Fibroblast of lung (primary cell): ENCODE measurements at regions not wholly inside any gene's neighbourhood (a gene's known extent, or its start where the extent isn't known, plus 50 kb on each side); places are given as distances from the start of the nearest gene placed in this dataset.

Experiments
- EZH2 ChIP-seq: IDR thresholded peaks from 2 replicates; pipeline ENCODE4 v1.5.1; 2012; ENCODE audit warnings: low read length, control low read depth, mild to moderate bottlenecking; ENCODE audit errors: missing control alignments
- TF ChIP-seq, protein P1 (sequence below), 2 donors: IDR thresholded peaks in 1 of 2; conservative IDR thresholded peaks in 1 of 2; 1 replicate in 1 of 2; 2 replicates in 1 of 2; pipeline ENCODE4 v1.5.1; 2011 to 2012; ENCODE audit warnings: low read length in 2 of 2, control low read depth in 1 of 2, inconsistent platforms in 1 of 2, low read depth in 1 of 2, mild to moderate bottlenecking in 1 of 2

DNA sequence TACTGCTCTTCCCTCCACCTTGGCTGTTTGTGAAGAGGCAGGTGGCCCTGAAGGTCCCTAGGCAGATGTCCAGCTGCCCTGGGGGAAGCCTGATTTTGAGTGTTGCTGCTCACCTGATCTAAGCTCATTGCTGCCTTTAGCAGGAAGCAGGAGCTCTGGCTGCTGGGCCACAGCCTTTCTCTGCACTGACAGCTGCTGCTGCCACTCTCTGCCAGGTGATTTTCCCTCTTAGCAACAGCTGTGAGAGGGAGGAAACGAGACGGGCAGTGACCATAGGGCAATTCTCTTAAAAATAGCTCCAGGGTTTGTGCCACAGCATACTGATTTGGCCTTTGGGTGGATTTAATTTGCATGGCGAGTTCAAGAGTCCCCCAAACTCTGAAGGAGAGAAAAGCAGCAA, 415.8 kb upstream of the SEMA6D start:
- TF ChIP-seq, protein P1, sequence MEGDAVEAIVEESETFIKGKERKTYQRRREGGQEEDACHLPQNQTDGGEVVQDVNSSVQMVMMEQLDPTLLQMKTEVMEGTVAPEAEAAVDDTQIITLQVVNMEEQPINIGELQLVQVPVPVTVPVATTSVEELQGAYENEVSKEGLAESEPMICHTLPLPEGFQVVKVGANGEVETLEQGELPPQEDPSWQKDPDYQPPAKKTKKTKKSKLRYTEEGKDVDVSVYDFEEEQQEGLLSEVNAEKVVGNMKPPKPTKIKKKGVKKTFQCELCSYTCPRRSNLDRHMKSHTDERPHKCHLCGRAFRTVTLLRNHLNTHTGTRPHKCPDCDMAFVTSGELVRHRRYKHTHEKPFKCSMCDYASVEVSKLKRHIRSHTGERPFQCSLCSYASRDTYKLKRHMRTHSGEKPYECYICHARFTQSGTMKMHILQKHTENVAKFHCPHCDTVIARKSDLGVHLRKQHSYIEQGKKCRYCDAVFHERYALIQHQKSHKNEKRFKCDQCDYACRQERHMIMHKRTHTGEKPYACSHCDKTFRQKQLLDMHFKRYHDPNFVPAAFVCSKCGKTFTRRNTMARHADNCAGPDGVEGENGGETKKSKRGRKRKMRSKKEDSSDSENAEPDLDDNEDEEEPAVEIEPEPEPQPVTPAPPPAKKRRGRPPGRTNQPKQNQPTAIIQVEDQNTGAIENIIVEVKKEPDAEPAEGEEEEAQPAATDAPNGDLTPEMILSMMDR (conservative IDR thresholded peaks at IDR 0.05 in 1 of 2, IDR thresholded peaks at IDR 0.05 in 1 of 2; ENCODE audit: low read depth in 1 of 2, low read length in 2 of 2) = no peak
- TF ChIP-seq EZH2 = no peak
